Hepatocyte (in vitro differentiated cells): ENCODE measurements at regions not wholly inside any gene's neighbourhood (a gene's known extent, or its start where the extent isn't known, plus 50 kb on each side); places are given as distances from the start of the nearest gene placed in this dataset.

Experiments used
- EZH2 ChIP-seq: fragments of 200-600 bp; sonication (generic); IDR thresholded peaks from 2 replicates; pipeline ENCODE4 v1.6.1; 2016; ENCODE audit warnings: antibody characterized with exemption, mild to moderate bottlenecking, borderline replicate concordance
- TF ChIP-seq, protein P1 (sequence below): fragments of 200-600 bp; sonication (generic); IDR thresholded peaks from 2 replicates; pipeline ENCODE4 v1.5.1; 2016; ENCODE audit warnings: antibody characterized with exemption, mild to moderate bottlenecking; ENCODE audit not compliant: poor library complexity

GRCh38 chr4:163988865-163989264 is 494.4 kb downstream of the TMA16 start:
- TF ChIP-seq, protein P1, sequence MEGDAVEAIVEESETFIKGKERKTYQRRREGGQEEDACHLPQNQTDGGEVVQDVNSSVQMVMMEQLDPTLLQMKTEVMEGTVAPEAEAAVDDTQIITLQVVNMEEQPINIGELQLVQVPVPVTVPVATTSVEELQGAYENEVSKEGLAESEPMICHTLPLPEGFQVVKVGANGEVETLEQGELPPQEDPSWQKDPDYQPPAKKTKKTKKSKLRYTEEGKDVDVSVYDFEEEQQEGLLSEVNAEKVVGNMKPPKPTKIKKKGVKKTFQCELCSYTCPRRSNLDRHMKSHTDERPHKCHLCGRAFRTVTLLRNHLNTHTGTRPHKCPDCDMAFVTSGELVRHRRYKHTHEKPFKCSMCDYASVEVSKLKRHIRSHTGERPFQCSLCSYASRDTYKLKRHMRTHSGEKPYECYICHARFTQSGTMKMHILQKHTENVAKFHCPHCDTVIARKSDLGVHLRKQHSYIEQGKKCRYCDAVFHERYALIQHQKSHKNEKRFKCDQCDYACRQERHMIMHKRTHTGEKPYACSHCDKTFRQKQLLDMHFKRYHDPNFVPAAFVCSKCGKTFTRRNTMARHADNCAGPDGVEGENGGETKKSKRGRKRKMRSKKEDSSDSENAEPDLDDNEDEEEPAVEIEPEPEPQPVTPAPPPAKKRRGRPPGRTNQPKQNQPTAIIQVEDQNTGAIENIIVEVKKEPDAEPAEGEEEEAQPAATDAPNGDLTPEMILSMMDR = no peak
- TF ChIP-seq EZH2 = no peak
